ENCODE measurements at regions not wholly inside any gene's neighbourhood (a gene's known extent, or its start where the extent isn't known, plus 50 kb on each side); places are given as distances from the start of the nearest gene placed in this dataset.

GRCh38 chr1:9435854-9436640 lies 103.2 kb upstream of the SLC25A33 start:
- peak overlapping the region; percentile 96 for H3K27ac ChIP-seq
- 0 out of 2 replicates have a peak, but pooled peaks have one; percentile 5 for TF ChIP-seq ZFX (IDR thresholded peaks at IDR 0.05)
- TF ChIP-seq, protein P1, sequence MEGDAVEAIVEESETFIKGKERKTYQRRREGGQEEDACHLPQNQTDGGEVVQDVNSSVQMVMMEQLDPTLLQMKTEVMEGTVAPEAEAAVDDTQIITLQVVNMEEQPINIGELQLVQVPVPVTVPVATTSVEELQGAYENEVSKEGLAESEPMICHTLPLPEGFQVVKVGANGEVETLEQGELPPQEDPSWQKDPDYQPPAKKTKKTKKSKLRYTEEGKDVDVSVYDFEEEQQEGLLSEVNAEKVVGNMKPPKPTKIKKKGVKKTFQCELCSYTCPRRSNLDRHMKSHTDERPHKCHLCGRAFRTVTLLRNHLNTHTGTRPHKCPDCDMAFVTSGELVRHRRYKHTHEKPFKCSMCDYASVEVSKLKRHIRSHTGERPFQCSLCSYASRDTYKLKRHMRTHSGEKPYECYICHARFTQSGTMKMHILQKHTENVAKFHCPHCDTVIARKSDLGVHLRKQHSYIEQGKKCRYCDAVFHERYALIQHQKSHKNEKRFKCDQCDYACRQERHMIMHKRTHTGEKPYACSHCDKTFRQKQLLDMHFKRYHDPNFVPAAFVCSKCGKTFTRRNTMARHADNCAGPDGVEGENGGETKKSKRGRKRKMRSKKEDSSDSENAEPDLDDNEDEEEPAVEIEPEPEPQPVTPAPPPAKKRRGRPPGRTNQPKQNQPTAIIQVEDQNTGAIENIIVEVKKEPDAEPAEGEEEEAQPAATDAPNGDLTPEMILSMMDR (conservative IDR thresholded peaks at IDR 0.05): no peak

DNA sequence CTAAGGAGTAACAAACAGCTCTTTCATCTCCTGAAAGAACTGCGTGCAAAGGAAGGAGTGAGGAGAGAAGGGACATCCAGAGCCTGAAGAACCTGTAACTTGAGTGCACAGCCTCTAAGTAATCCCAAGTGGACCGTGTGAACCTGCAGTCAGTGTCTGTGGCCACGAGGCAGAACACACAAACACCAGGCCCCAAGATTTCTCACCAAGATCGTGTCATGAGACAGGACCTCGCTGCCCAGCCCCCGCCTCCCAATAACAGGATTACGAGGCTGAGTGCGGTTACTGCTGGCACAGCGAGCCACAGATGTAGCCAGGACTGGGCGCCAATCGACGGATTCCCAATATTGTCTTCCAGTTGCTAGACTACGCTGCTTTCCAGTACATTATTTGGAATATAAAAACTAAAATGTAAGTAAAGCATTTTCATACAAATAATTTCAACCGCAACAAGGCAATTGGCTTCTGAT lies 101.3 kb upstream of the SLC25A33 start:
- TF ChIP-seq ZFX (IDR thresholded peaks at IDR 0.05): no peak
- TF ChIP-seq, protein P1 (conservative IDR thresholded peaks at IDR 0.05): no peak
- peak overlapping the region; percentile 96 for H3K27ac ChIP-seq

DNA sequence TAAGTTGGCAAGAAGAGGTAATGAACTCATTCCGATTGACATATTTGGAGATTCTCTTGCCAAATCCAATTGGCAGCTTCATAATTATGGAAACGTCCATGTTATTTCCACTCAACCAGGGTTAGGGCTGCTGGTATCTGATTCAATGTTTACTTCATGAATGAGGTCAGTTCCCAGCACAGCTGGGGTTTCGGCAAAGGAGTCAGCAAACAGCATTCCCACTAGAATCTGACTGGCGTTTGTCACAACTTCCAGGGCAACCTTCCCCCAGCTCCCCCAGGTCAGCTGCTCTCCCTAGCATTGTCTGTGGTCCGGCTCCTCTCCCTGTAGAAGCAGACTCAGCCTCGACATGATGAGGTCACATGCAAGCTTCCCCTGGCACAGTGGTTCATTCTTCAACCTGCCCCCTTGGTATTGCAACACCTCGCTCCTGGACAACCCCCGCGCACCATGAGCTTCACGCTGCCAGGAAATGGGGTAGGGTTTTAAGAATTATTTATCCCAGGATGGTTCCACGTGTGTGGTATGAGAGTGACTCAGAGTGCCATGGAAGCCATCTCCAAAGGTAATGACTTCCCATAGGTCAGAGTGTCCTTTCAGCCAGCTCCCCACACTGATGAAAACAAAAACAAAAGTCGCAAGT lies 100.7 kb upstream of the SLC25A33 start:
- H3K27ac ChIP-seq: peak overlapping the region; percentile 96
- no peak for TF ChIP-seq ZFX (IDR thresholded peaks at IDR 0.05)

DNA sequence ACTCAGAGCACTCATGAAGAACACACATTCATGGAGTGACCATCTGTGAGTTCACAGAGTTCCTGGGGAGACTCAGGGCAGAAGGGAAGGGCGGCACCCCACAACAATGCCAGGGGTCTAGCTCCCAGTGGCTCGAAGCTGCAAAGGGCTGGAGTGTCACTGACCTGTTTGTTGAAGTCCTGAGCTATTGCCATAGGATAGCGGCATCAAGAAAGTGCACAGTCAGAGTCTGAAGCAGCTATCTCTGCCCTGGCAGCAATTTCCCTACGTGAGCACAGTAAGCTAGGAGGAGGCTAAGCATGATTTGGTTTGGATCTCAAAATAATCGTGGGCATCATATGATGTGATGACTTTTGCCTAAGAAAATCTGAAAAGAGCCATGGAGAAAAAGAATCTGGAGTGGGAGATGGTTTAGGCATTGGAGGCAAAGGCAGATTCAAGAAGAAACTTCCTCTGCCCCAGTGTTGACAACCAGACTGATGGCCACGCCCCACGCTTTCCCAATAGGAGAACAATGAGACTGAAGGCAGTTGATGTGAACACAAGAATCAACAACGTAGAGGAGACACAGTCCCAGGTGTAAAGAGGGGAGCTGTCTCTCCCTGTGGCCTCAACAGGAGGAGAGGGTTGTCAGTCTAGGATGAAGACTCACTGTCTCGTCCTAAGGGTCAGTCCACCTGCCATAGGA lies 100.0 kb upstream of the SLC25A33 start:
- TF ChIP-seq ZFX (IDR thresholded peaks at IDR 0.05): no peak
- TF ChIP-seq, protein P1 (conservative IDR thresholded peaks at IDR 0.05): no peak
- peak overlapping the region; percentile 96; the same call in 1 of the 2 replicates for H3K27ac ChIP-seq

DNA sequence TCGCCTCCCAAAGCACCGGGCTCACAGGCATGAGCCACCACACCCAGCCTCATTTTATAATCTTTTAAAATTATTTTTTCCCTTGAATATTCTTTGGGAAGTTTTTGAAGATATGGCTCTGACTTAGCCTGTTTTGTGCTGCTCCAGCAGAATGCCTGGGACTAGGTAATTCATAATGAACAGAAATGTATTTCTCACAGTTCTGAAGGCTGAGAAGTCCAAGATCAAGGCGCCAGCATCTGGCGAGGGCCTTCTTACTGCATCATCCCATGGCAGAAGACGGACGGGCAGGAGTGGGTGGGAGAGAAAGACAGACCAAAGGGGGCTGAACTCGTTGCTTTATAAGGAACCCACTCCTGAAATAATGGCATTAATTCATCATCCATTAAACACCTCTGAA lies 99.0 kb upstream of the SLC25A33 start:
- no peak overlapping the region for H3K27ac ChIP-seq
- TF ChIP-seq ZFX (IDR thresholded peaks at IDR 0.05): no peak
- TF ChIP-seq, protein P1 (conservative IDR thresholded peaks at IDR 0.05): no peak

- no peak overlapping the region for H3K27ac ChIP-seq
These were observed 98.5 kb upstream of the SLC25A33 start for GRCh38 chr1:9440763-9441194.

GRCh38 chr1:9441451-9442133 lies 97.7 kb upstream of the SLC25A33 start:
- TF ChIP-seq ZFX (IDR thresholded peaks at IDR 0.05): no peak
- TF ChIP-seq, protein P1 (conservative IDR thresholded peaks at IDR 0.05): no peak
- H3K27ac ChIP-seq: no peak overlapping the region

More at GRCh38 chr1:9440763-9441194, 98.5 kb upstream of the SLC25A33 start:
- TF ChIP-seq, protein P1 (conservative IDR thresholded peaks at IDR 0.05): no peak
- no peak for TF ChIP-seq ZFX (IDR thresholded peaks at IDR 0.05)

All from C4-2B (cell line).